IPS-15b (cell line): ENCODE measurements at regions not wholly inside any gene's neighbourhood (a gene's known extent, or its start where the extent isn't known, plus 50 kb on each side); places are given as distances from the start of the nearest gene placed in this dataset.

Experiments
- H3K27me3 ChIP-seq: one replicate; pipeline ENCODE4 v1.6.1; 2013; ENCODE audit warnings: low read length; ENCODE audit not compliant: control insufficient read depth, insufficient read depth
- H3K36me3 ChIP-seq: one replicate; pipeline ENCODE4 v1.6.1; 2013; ENCODE audit warnings: low read length; ENCODE audit not compliant: control insufficient read depth, insufficient read depth
- H3K4me1 ChIP-seq: one replicate; pipeline ENCODE4 v1.6.1; 2013; ENCODE audit warnings: mild to moderate bottlenecking, low read length; ENCODE audit not compliant: control insufficient read depth, insufficient read depth
- H3K4me3 ChIP-seq: one replicate; pipeline ENCODE4 v1.5.1; 2013; ENCODE audit warnings: low read depth, low read length
- H3K9ac ChIP-seq: one replicate; pipeline ENCODE4 v1.6.1; 2013; ENCODE audit warnings: low read depth, mild to moderate bottlenecking, low read length
- H3K9me3 ChIP-seq: one replicate; pipeline ENCODE4 v1.6.1; 2013; ENCODE audit warnings: mild to moderate bottlenecking, low read length; ENCODE audit not compliant: control insufficient read depth, insufficient read depth

- Histone ChIP-seq H3K9me3 (no peaks in the 10 kb centered on the region), H3K27me3 (no peaks in the 10 kb centered on the region), H3K4me3 (no peak overlapping the region), H3K4me1 (no peaks in the 10 kb centered on the region), H3K9ac (no peak overlapping the region), H3K36me3 (no peaks in the 10 kb centered on the region)
These were observed 586.1 kb upstream of the AUTS2 start for GRCh38 chr7:69012149-69012548.

- Histone ChIP-seq H3K9ac (no peak overlapping the region), H3K9me3 (no peaks in the 10 kb centered on the region), H3K4me3 (no peak overlapping the region), H3K4me1 (no peaks in the 10 kb centered on the region), H3K27me3 (no peaks in the 10 kb centered on the region), H3K36me3 (no peaks in the 10 kb centered on the region)
These were observed 581.1 kb upstream of the AUTS2 start for GRCh38 chr7:69017208-69017607.

- no peak overlapping the region for H3K9ac ChIP-seq
- H3K36me3 ChIP-seq, result no peaks in the 10 kb centered on the region
- no peaks in the 10 kb centered on the region for H3K9me3 ChIP-seq
- H3K27me3 ChIP-seq, result no peaks in the 10 kb centered on the region
- H3K4me1 ChIP-seq, result no peaks in the 10 kb centered on the region
- H3K4me3 ChIP-seq, result no peak overlapping the region
These were observed 580.1 kb upstream of the AUTS2 start for GRCh38 chr7:69018200-69018599.

GRCh38 chr7:69019437-69019836 lies 578.8 kb upstream of the AUTS2 start:
- H3K4me3 ChIP-seq, result no peak overlapping the region
- H3K36me3 ChIP-seq, result no peaks in the 10 kb centered on the region
- H3K27me3 ChIP-seq, result no peaks in the 10 kb centered on the region

GRCh38 chr7:69020536-69020935 lies 577.7 kb upstream of the AUTS2 start:
- H3K4me1 ChIP-seq, result no peaks in the 10 kb centered on the region
- no peaks in the 10 kb centered on the region for H3K27me3 ChIP-seq
- H3K4me3 ChIP-seq, result no peak overlapping the region
- H3K9me3 ChIP-seq, result no peaks in the 10 kb centered on the region
- H3K36me3 ChIP-seq, result no peaks in the 10 kb centered on the region
- no peak overlapping the region for H3K9ac ChIP-seq

More at GRCh38 chr7:69019437-69019836, 578.8 kb upstream of the AUTS2 start:
- H3K4me1 ChIP-seq, result no peaks in the 10 kb centered on the region
- H3K9me3 ChIP-seq, result no peaks in the 10 kb centered on the region
- no peak overlapping the region for H3K9ac ChIP-seq

GRCh38 chr7:69025249-69025648 lies 573.0 kb upstream of the AUTS2 start:
- Histone ChIP-seq H3K4me1 (no peaks in the 10 kb centered on the region), H3K36me3 (no peaks in the 10 kb centered on the region), H3K9me3 (no peaks in the 10 kb centered on the region), H3K4me3 (no peak overlapping the region), H3K27me3 (no peaks in the 10 kb centered on the region), H3K9ac (no peak overlapping the region)

GRCh38 chr7:69032848-69033247 lies 565.4 kb upstream of the AUTS2 start:
- no peak overlapping the region for H3K9ac ChIP-seq
- H3K4me3 ChIP-seq, result no peak overlapping the region
- H3K4me1 ChIP-seq, result no peaks in the 10 kb centered on the region
- H3K36me3 ChIP-seq, result no peaks in the 10 kb centered on the region
- no peaks in the 10 kb centered on the region for H3K27me3 ChIP-seq
- no peaks in the 10 kb centered on the region for H3K9me3 ChIP-seq

- no peaks in the 10 kb centered on the region for H3K9me3 ChIP-seq
- H3K4me3 ChIP-seq, result no peak overlapping the region
- H3K9ac ChIP-seq, result no peak overlapping the region
- H3K4me1 ChIP-seq, result no peaks in the 10 kb centered on the region
- no peaks in the 10 kb centered on the region for H3K36me3 ChIP-seq
- H3K27me3 ChIP-seq, result no peaks in the 10 kb centered on the region
These were observed 562.4 kb upstream of the AUTS2 start for GRCh38 chr7:69035826-69036225.

GRCh38 chr7:69036301-69036700 lies 562.0 kb upstream of the AUTS2 start:
- Histone ChIP-seq H3K9ac (no peak overlapping the region), H3K4me3 (no peak overlapping the region), H3K27me3 (no peaks in the 10 kb centered on the region), H3K9me3 (no peaks in the 10 kb centered on the region), H3K36me3 (no peaks in the 10 kb centered on the region), H3K4me1 (no peaks in the 10 kb centered on the region)

- Histone ChIP-seq H3K4me3 (no peak overlapping the region), H3K36me3 (no peaks in the 10 kb centered on the region), H3K4me1 (no peaks in the 10 kb centered on the region), H3K9ac (no peak overlapping the region), H3K27me3 (no peaks in the 10 kb centered on the region), H3K9me3 (no peaks in the 10 kb centered on the region)
These were observed 559.4 kb upstream of the AUTS2 start for GRCh38 chr7:69038915-69039314.

- no peak overlapping the region for H3K4me3 ChIP-seq
- H3K27me3 ChIP-seq, result no peaks in the 10 kb centered on the region
- H3K9me3 ChIP-seq, result peaks cover 2% of the 10 kb centered on the region
- H3K36me3 ChIP-seq, result no peaks in the 10 kb centered on the region
- no peak overlapping the region for H3K9ac ChIP-seq
- no peaks in the 10 kb centered on the region for H3K4me1 ChIP-seq
These were observed 556.1 kb upstream of the AUTS2 start for GRCh38 chr7:69042138-69042537.

- no peak overlapping the region for H3K9ac ChIP-seq
- H3K4me1 ChIP-seq, result no peaks in the 10 kb centered on the region
- no peak overlapping the region for H3K4me3 ChIP-seq
- no peaks in the 10 kb centered on the region for H3K36me3 ChIP-seq
- H3K27me3 ChIP-seq, result no peaks in the 10 kb centered on the region
- peaks cover 2% of the 10 kb centered on the region for H3K9me3 ChIP-seq
These were observed 551.0 kb upstream of the AUTS2 start for GRCh38 chr7:69047151-69047754.
